ENCODE measurements at regions not wholly inside any gene's neighbourhood (a gene's known extent, or its start where the extent isn't known, plus 50 kb on each side); places are given as distances from the start of the nearest gene placed in this dataset.
A peak's percentile ranks its signal among the peaks of the same experiment; 100 is the strongest.

- Mint-ChIP-seq H3K4me3 (ENCODE audit: low read depth, unreplicated experiment) (no peak overlapping the region), H3K27ac (ENCODE audit: unreplicated experiment) (no peak overlapping the region), H3K36me3 (ENCODE audit: insufficient read depth, unreplicated experiment) (no peaks in the 10 kb centered on the region), H3K4me1 (ENCODE audit: low read depth, unreplicated experiment) (no peaks in the 10 kb centered on the region), H3K9me3 (ENCODE audit: low read depth, unreplicated experiment) (peaks cover 3% of the 10 kb centered on the region), H3K27me3 (ENCODE audit: unreplicated experiment) (peaks cover 48% of the 10 kb centered on the region)
- intact Hi-C loops (cut with micrococcal nuclease; ENCODE audit: unreplicated experiment): no loop called here
- no peak for TF ChIP-seq CTCF (IDR thresholded peaks at IDR 0.05; ENCODE audit: unreplicated experiment)
- no peak for DNase-seq
- CTCF ChIA-PET: no interaction called here
- no TSS peak for BruUV-seq (replicated peaks)
Measured at GRCh38 chr16:77657016-77657415, 65.3 kb upstream of the NUDT7 start.

- CTCF ChIA-PET: no interaction called here
- Mint-ChIP-seq H3K36me3 (ENCODE audit: insufficient read depth, unreplicated experiment) (no peaks in the 10 kb centered on the region), H3K4me1 (ENCODE audit: low read depth, unreplicated experiment) (no peaks in the 10 kb centered on the region), H3K27ac (ENCODE audit: unreplicated experiment) (no peak overlapping the region), H3K4me3 (ENCODE audit: low read depth, unreplicated experiment) (no peak overlapping the region), H3K27me3 (ENCODE audit: unreplicated experiment) (peaks cover 17% of the 10 kb centered on the region), H3K9me3 (ENCODE audit: low read depth, unreplicated experiment) (peaks cover 3% of the 10 kb centered on the region)
- intact Hi-C loops (cut with micrococcal nuclease; ENCODE audit: unreplicated experiment): loop anchor here (1.0 to 2.0 kb wide), 3 partner anchors 62 to 424 kb away; no protein-coding TSS in a partner anchor
- DNase-seq: peak; percentile 6
- no TSS peak for BruUV-seq (replicated peaks)
- TF ChIP-seq CTCF (IDR thresholded peaks at IDR 0.05; ENCODE audit: unreplicated experiment): peak; percentile 34
Measured at GRCh38 chr16:77660311-77660710, 62.0 kb upstream of the NUDT7 start.

- CTCF ChIA-PET: no interaction called here
- no peak for TF ChIP-seq CTCF (IDR thresholded peaks at IDR 0.05; ENCODE audit: unreplicated experiment)
- Mint-ChIP-seq H3K27me3 (ENCODE audit: unreplicated experiment) (peaks cover 17% of the 10 kb centered on the region), H3K9me3 (ENCODE audit: low read depth, unreplicated experiment) (peaks cover 3% of the 10 kb centered on the region), H3K4me3 (ENCODE audit: low read depth, unreplicated experiment) (no peak overlapping the region), H3K27ac (ENCODE audit: unreplicated experiment) (no peak overlapping the region), H3K4me1 (ENCODE audit: low read depth, unreplicated experiment) (no peaks in the 10 kb centered on the region), H3K36me3 (ENCODE audit: insufficient read depth, unreplicated experiment) (no peaks in the 10 kb centered on the region)
- intact Hi-C loops (cut with micrococcal nuclease; ENCODE audit: unreplicated experiment): no loop called here
- no TSS peak for BruUV-seq (replicated peaks)
- no peak for DNase-seq
Measured at GRCh38 chr16:77662246-77662645, 60.1 kb upstream of the NUDT7 start.

GRCh38 chr16:77663711-77664110 lies 58.6 kb upstream of the NUDT7 start:
- Mint-ChIP-seq H3K27me3 (ENCODE audit: unreplicated experiment) (peaks cover 30% of the 10 kb centered on the region), H3K36me3 (ENCODE audit: insufficient read depth, unreplicated experiment) (no peaks in the 10 kb centered on the region), H3K9me3 (ENCODE audit: low read depth, unreplicated experiment) (peaks cover 3% of the 10 kb centered on the region), H3K4me1 (ENCODE audit: low read depth, unreplicated experiment) (no peaks in the 10 kb centered on the region), H3K27ac (ENCODE audit: unreplicated experiment) (no peak overlapping the region), H3K4me3 (ENCODE audit: low read depth, unreplicated experiment) (no peak overlapping the region)
- no TSS peak for BruUV-seq (replicated peaks)
- CTCF ChIA-PET: no interaction called here
- no peak for TF ChIP-seq CTCF (IDR thresholded peaks at IDR 0.05; ENCODE audit: unreplicated experiment)
- DNase-seq: no peak
- intact Hi-C loops (cut with micrococcal nuclease; ENCODE audit: unreplicated experiment): no loop called here
